GM23248 (cell line): ENCODE measurements at regions not wholly inside any gene's neighbourhood (a gene's known extent, or its start where the extent isn't known, plus 50 kb on each side); places are given as distances from the start of the nearest gene placed in this dataset.

Experiments
- EZH2 ChIP-seq: fragments of 200-600 bp; sonication (generic); IDR thresholded peaks from 2 replicates; pipeline ENCODE4 v1.6.1; 2018; ENCODE audit warnings: antibody characterized with exemption, mild to moderate bottlenecking; ENCODE audit not compliant: insufficient read depth, poor library complexity, severe bottlenecking
- EZH2phosphoT487 ChIP-seq: fragments of 200-600 bp; sonication (generic); IDR thresholded peaks from 2 replicates; pipeline ENCODE4 v1.6.1; 2018; ENCODE audit warnings: antibody characterized with exemption, moderate library complexity, mild to moderate bottlenecking, low read depth; ENCODE audit not compliant: insufficient read depth

DNA sequence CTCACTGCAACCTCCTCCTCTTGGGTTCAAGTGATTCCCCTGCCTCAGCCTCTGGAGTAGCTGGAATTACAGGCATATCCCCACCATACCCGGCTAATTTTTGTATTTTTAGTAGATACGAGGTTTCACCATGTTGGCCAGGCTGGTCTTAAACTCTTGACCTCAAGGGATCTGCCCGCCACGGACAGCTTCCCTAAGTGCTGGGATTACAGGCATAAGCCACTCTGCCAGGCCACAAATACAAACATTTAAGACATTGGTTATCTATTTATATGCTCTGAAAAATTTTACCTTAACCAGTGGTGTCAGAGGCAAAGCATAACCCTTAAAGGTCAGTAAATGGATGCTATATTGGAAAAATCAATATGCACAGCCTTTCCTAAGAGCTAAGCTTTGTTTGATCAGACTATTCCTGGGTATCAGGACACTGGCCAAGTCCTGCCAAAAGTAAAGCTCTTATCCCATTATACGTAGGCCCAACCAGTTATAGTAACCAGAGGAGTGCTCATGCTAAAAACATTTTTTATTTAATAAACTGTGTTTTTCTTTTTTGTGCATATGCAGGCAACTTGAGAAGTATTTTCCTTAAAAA is 56.4 kb upstream of the STARD13 start:
- TF ChIP-seq EZH2 (no peak), EZH2phosphoT487 (no peak)
